ENCODE measurements at regions not wholly inside any gene's neighbourhood (a gene's known extent, or its start where the extent isn't known, plus 50 kb on each side); places are given as distances from the start of the nearest gene placed in this dataset.

- no peak for TF ChIP-seq EZH2 (IDR thresholded peaks at IDR 0.05; ENCODE audit: low read length, missing control alignments)
- TF ChIP-seq CTCF (conservative IDR thresholded peaks at IDR 0.05 in 1 of 2, IDR thresholded peaks at IDR 0.05 in 1 of 2; ENCODE audit: low read depth in 1 of 2, low read length in 2 of 2) = no peak
Measured at GRCh38 chr6:14658886-14659561, 541.5 kb downstream of the CD83 start.
